NCI-H774 (cell line): ENCODE measurements at regions not wholly inside any gene's neighbourhood (a gene's known extent, or its start where the extent isn't known, plus 50 kb on each side); places are given as distances from the start of the nearest gene placed in this dataset.
"Not testable (repeated sequence)": the region's sequence is repeated elsewhere in the genome, so short reads cannot be mapped to it uniquely, and the experiment has no call there.

ENCODE experiments used
- DNase-seq: peaks from one replicate; lab custom pipeline; 2025; lab: John Stamatoyannopoulos, UW

DNA sequence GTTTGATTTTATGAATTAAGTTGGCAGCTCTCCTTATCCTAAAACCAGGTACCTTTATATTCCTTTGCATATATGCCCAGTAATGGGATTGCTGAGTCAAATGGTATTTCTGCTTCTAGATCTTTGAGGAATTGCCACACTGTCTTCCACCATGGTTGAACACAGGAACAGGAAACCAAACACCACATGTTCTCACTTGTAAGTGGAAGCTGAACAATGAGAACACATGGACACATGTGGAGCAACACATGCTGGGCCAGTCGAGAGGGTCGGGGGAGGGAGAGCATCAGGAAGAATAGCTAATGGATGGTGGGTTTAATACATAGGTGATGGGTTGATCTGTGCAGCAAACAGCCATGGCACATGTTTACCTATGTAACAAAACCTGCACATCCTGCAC lies 214.6 kb downstream of the BLID start:
- not testable (repeated sequence) for DNase-seq

DNA sequence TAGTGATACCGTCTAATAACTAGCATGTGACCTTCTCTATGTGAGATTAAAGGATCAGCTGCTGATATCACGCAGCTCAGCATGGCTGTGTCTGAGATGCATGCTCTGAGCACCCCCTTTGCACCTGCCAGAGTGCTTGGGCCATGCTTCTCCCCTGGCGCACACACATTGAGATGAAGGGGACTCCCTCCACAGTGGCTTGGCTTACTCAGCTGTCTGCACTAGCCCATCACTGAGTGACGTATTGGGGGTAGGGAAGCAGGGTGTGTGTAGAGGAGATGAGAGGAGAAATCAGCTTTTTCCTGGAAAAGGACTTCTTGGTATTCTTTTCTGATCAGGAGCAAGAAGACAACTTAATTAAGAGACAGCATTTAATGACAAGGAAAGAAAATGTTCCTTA lies 216.5 kb downstream of the BLID start:
- DNase-seq, result no peak

- no peak for DNase-seq
These were observed 217.1 kb downstream of the BLID start for GRCh38 chr11:121898903-121899302.

- DNase-seq, result no peak
These were observed 220.1 kb downstream of the BLID start for GRCh38 chr11:121895919-121896318.

GRCh38 chr11:121894581-121894980 lies 221.4 kb downstream of the BLID start:
- no peak for DNase-seq

GRCh38 chr11:121892863-121893262 lies 223.2 kb downstream of the BLID start:
- no peak for DNase-seq

- no peak for DNase-seq
These were observed 223.8 kb downstream of the BLID start for GRCh38 chr11:121892131-121892681.

DNA sequence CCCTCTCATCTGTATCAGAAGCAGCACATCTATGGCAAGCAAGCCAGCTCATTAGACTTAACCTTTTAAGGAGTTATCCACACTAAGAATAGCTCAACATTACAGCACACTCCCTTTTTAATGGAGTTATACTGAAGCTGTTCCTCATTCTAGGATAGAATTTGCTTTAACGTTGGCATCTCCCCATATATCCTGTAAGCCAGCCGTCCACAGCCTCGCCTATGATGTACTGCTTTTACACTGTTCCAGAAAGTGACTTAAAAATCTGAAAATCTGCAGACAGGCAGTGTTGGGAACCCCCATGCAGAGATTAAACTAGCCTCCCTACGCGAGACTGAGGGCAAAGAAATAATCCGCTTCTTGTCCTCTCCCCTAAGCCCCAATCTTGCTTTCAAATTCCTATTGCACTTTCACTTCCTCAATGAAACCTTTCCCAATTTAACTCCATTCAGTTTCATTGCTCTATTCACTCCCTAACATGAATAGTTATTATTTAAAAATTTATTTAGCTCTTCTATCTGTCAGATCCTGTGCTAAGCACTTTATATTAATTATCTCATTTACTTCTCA lies 225.0 kb downstream of the BLID start:
- no peak for DNase-seq

DNA sequence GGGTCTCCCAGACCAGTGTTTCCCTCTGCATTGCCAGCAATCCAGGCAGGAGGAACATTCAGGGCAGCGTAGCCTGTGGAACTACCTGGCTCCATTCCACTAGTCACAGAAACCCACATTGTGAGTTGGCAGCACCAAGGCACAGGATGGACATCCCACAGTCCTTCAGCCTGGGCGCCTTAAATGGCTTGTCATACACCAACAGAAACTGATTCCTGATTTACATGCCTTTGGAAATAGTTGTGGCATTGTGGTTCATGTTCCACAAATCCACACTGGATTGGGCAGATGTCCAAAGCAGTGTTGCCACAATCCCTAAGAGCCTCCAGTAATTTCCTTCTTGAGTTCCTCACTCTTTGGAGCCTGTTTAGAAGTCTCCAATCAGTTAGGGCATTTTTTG lies 225.6 kb downstream of the BLID start:
- no peak for DNase-seq

DNA sequence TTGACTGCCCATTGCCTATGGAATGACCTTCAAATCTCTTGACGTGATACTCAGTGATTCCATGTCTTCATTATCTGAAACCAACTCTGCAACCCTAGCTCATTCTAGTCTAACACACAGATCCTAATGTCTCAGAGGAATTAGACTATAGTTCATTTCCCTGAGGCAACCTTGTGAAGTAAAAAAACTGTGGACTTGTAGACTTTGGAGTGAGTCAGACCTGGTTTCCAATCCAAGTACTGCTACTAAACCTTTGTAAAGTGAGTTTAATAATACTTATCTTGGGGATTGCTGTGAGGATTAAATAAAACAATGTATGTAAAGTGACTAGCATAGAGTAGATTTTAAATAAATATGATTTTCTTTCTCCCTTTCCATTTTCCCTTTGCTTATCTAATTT lies 226.1 kb downstream of the BLID start:
- DNase-seq, result no peak

DNA sequence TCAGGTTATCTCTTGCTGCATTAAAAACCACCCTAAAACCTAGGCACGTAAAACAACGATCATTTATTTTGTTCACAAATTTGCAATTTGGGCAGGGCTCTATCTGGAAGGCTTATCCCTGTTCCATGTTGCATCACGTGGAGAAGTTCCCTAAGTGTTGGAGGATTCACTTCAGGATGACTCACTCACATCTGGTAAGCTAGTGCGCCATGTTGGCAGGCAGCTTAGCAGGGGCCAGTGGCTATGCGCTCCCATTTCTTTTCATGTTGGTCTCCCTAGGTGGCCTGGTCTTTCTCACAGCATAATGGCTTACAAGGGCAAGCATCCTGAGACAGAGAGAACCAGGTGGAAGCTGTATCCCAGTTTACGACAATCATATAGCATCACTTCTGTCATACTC lies 226.8 kb downstream of the BLID start:
- no peak for DNase-seq

DNA sequence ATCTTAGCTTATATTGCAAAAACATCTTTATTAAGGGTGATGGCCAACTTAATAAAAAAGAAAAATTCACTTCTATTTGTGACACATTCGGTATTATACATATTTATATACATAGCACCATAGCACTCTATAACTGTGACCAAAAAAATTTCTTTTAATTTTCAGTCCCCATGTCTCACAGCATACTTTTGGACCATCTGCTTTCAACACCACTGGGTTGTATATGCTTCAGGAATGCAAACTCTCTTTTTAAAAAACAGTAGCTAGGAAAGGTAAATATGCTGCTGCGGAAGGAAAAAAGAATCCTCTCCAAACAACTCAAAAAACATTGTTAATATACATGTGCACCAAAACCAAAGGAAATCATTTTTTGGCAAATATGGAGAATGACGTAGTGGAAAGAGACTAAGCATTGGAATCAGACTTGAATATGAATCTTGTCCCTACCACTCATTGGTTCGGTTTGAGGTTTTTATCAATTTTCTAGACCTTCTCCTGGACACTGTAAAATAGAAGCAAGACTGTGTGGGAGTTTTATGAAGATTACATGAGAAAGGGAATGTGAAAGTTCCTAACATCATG lies 227.9 kb downstream of the BLID start:
- no peak for DNase-seq

GRCh38 chr11:121887569-121887968 lies 228.4 kb downstream of the BLID start:
- DNase-seq, result no peak

GRCh38 chr11:121886996-121887395 lies 229.0 kb downstream of the BLID start:
- no peak for DNase-seq

GRCh38 chr11:121886005-121886734 lies 229.8 kb downstream of the BLID start:
- no peak for DNase-seq

DNA sequence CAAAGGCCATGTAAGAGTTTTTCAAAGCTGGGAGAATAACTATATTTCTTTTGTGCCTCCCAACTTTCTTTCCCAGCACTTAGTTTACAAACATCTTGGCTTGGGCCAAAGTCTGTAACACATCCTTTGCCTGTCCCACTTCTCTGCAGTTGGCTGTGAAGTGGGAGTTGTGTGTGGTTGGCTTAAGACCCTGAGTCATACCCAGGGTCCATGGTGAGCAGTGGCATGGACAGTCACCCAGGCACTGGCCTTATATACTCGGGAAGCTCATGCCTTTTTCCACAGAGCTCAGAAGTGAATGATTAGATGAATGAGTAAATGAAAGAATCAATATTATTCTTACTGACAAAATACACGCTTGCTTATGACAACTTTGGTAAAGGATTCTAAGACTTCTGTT lies 231.4 kb downstream of the BLID start:
- DNase-seq, result no peak

DNA sequence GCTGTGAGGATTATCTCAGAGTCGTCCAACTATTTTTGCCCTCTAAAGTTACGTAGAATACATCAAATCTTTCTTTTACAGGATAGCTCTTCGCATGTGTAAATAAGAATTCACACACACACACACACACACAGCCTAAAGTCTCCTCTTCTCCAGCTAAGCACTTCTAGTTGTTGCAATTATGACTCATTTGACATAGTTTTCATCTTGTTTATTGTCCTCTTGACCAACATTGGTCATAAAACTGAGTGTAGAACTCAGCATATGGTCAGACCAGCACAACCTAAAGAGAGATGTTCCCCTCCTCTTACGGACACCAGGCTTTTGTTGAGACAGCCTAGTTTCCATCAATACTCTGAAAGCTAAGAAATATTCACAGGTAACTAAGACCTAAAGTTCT lies 234.2 kb downstream of the BLID start:
- no peak for DNase-seq

DNA sequence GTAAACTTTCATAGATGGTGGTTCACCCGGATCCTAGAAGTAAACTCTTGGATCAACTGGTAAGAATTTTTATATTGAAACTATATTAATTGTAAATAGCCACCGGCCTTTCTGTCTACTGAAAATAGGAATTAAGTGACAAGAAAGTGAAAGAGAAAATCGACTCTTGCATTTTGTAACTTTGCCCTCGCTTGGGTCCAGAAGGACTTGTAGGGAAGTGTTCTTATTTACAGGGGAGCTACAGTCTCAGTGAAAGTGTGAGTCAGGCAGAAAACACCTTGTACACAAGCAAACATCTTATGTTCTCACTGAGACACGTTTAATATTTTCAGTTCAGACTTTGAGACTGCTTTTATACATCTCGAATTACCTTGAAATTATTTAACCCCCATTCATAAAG lies 238.9 kb downstream of the BLID start:
- DNase-seq, result no peak

DNA sequence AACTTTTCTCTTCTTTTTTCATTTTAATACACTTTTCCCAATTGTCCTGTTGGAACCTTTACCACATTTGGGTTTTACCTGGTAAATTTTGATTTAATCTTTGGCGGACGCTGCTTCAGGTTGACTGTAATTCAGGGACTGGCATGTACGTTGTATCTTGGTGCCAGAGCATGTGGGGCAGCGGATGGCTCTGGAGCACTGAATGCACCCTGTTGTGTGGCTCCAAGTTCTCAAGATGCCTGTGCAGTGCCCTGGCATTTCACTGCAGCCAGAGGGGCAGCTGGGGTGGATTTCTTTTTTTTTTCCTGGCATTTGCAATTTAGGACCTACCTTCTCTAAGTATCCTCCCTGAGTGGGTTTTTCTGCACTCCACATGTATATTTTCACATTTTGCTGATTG lies 242.2 kb downstream of the BLID start:
- DNase-seq, result no peak

DNA sequence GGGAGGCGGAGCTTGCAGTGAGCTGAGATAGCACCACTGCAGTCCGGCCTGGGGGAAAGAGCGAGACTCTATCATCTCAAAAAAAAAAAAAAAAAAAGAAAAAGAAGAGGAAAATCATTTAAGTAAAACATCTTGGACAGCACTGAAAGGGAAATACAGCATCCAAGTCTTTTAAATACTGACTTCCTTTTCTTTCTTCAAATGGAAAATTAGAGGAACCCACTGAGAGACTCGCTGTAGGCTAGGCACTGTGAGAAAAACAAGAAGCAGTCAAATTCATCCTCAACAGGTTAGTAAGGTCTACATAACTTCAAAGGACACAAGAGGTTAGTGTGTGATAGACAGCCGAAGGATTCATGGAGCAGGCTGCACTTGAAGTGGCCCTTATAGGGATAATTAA lies 243.7 kb downstream of the BLID start:
- DNase-seq, result no peak

GRCh38 chr11:121870206-121871045 lies 245.6 kb downstream of the BLID start:
- no peak for DNase-seq

DNA sequence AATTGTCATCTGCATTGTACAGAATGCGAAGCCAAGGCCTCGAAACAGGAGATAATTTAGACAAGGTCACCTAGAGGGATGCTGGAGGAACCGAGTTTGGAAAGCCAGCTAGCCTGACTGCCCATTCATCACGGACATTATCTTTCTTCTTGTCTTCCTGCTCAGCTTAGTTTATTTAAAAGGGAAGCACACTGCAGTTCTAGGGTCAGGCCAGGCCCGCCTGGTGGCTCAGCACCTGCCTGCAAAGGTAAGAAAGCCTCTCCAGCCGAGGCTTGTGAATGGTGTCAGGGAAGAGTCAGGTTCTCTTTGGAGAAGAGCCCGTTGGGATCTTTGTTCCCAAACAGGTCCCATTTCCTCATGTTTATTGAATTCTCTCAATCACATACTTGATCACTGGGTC lies 246.5 kb downstream of the BLID start:
- no peak for DNase-seq

GRCh38 chr11:121866754-121867153 lies 249.3 kb downstream of the BLID start:
- DNase-seq, result no peak
